HG02759 (cell line): ENCODE measurements at regions not wholly inside any gene's neighbourhood (a gene's known extent, or its start where the extent isn't known, plus 50 kb on each side); places are given as distances from the start of the nearest gene placed in this dataset.
"Not testable (repeated sequence)": the region's sequence is repeated elsewhere in the genome, so short reads cannot be mapped to it uniquely, and the experiment has no call there.

Experiments
- ATAC-seq: cut with Tn5 transposase; IDR thresholded peaks from one replicate; pipeline ENCODE4 v1.9.1; 2021; ENCODE audit warnings: mild to moderate bottlenecking, moderate library complexity; ENCODE audit not compliant: unreplicated experiment

DNA sequence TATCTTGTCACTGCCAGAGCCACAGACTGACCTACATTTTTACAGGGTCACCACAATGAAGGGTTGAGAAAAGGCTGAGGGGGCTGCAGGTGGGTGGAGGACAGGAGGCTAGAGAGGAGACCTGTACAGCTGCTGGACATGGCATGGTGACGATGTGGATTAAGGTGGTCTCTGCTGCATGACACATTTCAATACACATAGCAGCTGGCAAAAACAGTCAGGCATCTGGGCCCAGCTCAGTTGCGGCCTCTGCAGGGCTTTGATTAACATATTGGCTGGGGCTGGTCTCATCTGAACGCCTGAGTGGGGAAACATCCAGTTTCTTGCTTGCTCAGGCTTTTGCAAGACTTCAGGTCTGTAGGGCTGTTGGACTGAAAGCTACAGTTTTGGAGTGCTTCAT, 265.4 kb upstream of the FOXF1 start:
- ATAC-seq, result no peak

GRCh38 chr16:86245351-86245750, 265.0 kb upstream of the FOXF1 start:
- ATAC-seq, result no peak

GRCh38 chr16:86245895-86246294, 264.4 kb upstream of the FOXF1 start:
- no peak for ATAC-seq

- ATAC-seq, result no peak
Observed at GRCh38 chr16:86248310-86248905, 261.9 kb upstream of the FOXF1 start.

DNA sequence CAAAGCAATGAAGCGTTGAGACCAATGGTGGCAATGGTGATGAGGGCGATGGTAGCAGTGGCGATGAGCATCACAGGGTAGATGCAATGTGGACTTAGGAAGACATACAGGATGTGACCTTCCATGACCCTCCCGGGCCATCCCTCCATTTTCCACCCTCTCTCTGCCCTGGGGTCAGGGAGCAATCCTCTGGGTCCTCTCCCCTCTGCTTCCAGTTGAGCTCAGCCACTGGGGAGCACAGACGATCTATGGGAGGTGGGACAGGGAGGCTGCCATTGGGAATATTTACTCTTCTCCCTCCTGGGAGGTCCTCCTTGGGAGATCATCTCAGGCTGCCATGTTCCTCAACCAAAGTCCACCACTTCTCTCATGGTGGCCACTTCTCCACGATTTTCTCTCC, 260.7 kb upstream of the FOXF1 start:
- no peak for ATAC-seq

DNA sequence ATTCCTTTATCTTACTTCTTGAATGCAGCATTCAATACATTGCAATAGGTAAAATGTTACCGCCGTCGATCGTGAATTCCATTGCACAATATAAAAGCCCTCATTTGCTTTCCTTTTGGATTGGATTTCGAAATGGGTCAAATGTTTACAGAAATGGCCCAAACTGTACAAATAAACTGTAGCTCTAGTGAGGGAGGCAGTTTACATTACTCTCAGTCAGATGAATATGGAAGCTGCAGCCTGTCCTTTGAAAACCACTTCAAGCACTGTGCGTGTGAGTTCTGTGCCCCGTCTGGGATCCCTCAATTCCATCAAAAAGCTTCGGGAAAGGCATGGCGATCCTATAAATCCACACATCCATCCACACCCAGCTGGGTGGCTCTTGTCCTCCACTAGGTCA, 258.6 kb upstream of the FOXF1 start:
- no peak for ATAC-seq

DNA sequence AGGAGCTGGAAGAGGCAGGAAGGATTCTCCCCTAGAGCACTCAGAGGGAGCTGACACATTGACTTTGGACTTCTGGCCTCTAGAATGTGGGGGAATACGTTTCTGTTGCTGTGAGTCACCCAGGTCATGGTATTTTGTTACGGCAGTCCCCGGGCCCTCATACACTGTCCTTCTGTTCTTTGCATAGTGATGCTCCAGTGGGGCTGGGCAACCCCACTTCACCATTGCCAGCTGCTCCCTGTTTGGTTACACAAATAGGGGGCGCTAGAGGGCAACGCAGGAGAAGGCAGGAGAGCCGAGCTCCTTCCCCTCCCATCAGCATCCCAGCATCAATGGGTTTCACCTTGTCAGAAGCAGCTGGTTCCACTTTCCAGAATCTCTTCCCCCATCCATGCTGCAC, 257.7 kb upstream of the FOXF1 start:
- ATAC-seq, result no peak

GRCh38 chr16:86255966-86256365, 254.4 kb upstream of the FOXF1 start:
- no peak for ATAC-seq

DNA sequence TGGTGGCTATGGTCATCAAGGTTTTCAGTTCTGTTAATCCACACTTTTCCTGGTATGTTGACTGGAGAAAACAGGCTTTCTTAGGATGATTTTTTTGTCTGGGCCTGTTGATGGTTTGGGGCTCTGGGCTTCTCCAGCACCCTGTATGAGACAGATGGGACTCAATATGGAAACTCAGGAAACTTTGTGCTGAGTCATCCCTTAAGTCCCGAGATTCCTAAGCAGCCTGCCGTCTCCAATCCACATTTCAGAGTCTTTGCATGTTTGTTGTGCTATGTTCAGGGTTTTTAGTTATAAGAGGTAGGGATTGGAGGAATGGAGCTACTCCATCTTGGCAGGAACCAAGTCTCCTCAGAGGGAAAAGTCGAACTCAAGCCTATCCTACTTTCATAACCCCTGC, 253.3 kb upstream of the FOXF1 start:
- no peak for ATAC-seq

DNA sequence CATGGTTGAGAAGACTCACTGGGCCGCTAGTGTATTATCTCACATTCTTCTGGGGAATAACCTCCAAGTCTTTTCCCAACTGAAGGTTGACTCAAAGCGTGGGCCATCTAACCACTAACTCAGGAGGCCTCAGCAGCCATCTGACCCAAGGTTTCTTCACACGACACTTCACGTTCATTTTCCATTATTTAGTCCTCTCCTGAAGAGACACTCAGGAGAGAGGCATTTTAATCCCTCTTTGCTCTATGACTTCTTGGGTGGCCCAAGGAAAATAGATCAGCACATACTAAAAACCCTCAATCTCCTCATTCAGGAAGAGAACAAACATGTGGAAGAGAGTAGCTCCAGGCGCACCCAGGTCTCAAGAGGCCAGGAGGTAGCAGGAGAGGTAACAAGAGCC, 252.8 kb upstream of the FOXF1 start:
- ATAC-seq, result no peak

- ATAC-seq, result no peak
Observed at GRCh38 chr16:86258713-86259112, 251.6 kb upstream of the FOXF1 start.

GRCh38 chr16:86259499-86259898, 250.8 kb upstream of the FOXF1 start:
- ATAC-seq, result no peak

- no peak for ATAC-seq
Observed at GRCh38 chr16:86261379-86261778, 248.9 kb upstream of the FOXF1 start.

- ATAC-seq, result not testable (repeated sequence)
Observed at GRCh38 chr16:86267657-86268056, 242.7 kb upstream of the FOXF1 start.

GRCh38 chr16:86270696-86271095, 239.6 kb upstream of the FOXF1 start:
- ATAC-seq, result no peak

DNA sequence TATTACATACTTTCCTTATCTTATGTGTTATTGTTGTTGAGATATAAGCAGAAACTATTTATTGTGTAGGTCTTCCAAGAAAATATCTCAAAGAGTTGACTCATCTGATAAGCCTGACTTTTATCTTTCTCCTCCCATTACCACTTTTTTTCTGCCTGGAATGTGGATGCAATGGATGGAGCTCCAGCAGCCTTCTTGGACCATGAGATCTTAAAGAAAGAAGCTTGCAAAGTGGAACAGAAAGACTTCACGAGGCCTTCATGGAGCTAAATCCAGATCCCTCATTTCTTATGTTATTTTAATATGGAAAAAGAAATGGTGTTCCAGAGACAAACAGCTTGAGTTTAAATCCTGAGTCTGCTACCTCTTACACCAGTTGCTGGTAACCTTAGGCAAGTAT, 237.6 kb upstream of the FOXF1 start:
- ATAC-seq, result no peak

- ATAC-seq, result no peak
Observed at GRCh38 chr16:86277221-86277620, 233.1 kb upstream of the FOXF1 start.

DNA sequence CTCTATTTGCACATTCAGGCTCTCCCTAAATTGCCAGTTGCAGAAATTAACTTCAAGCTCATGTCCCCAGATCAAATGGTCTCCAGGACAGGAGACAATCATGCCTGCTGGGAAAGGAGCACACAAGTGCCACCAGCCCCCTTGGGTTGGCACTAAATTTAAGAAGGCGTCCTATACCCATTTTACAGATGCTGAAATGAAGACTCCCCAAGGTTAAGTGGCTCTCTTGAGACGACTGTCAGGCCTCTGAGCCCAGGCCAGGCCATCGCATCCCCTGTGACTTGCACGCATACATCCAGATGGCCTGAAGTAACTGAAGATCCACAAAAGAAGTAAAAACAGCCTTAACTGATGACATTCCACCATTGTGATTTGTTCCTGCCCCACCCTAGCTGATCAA, 232.5 kb upstream of the FOXF1 start:
- ATAC-seq, result not testable (repeated sequence)

- no peak for ATAC-seq
Observed at GRCh38 chr16:86281421-86281820, 228.9 kb upstream of the FOXF1 start.

- ATAC-seq, result no peak
Observed at GRCh38 chr16:86283944-86284343, 226.4 kb upstream of the FOXF1 start.

- ATAC-seq, result no peak
Observed at GRCh38 chr16:86285421-86285820, 224.9 kb upstream of the FOXF1 start.

GRCh38 chr16:86285938-86286921, 224.1 kb upstream of the FOXF1 start:
- ATAC-seq, result no peak
